NCI-H1048 (cell line): ENCODE measurements at regions not wholly inside any gene's neighbourhood (a gene's known extent, or its start where the extent isn't known, plus 50 kb on each side); places are given as distances from the start of the nearest gene placed in this dataset.

Experiments
- DNase-seq: peaks from one replicate; lab custom pipeline; 2025; lab: John Stamatoyannopoulos, UW

GRCh38 chr3:86731501-86731901 lies 259.4 kb downstream of the VGLL3 start:
- no peak for DNase-seq

GRCh38 chr3:86723433-86723832 lies 267.5 kb downstream of the VGLL3 start:
- DNase-seq: no peak

DNA sequence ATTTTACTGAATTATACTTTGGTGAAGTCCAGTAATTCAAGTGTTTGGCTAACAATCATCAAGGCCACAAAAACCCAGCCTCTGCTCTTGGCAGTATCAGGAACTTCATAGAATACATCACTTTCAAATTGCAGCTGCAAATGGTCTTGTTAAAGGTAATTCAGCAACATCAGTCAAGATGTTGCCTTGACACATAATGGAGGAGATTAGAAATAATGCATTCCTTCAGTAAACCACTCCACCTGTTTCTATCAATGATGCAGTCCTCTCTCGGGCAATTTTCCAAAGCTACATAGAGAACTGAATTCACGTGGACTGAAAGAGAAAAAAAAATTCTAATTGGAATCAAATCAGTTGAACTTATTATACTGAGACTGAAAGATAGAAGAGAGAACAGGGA lies 279.3 kb downstream of the VGLL3 start:
- DNase-seq: no peak

DNA sequence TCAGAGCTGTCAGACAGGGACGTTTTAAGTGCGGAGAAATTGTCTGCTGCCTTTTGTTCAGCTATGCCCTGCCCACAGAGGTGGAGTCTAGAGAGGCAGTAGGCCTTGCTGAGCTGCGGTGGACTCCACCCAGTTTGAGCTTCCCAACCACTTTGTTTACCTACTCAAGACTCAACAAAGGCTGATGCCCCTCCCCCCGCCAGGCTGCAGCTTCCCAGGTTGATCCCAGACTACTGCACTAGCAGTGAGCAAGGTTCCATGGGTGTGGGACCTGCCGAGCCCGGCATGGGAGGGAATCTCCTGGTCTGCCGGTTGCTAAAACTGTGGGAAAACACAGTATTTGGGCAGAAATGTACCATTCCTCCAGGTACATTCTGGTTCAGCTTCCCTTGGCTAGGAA lies 282.1 kb downstream of the VGLL3 start:
- no peak for DNase-seq

GRCh38 chr3:86702381-86702958 lies 288.5 kb downstream of the VGLL3 start:
- no peak for DNase-seq

GRCh38 chr3:86695752-86696151 lies 295.2 kb downstream of the VGLL3 start:
- no peak for DNase-seq

DNA sequence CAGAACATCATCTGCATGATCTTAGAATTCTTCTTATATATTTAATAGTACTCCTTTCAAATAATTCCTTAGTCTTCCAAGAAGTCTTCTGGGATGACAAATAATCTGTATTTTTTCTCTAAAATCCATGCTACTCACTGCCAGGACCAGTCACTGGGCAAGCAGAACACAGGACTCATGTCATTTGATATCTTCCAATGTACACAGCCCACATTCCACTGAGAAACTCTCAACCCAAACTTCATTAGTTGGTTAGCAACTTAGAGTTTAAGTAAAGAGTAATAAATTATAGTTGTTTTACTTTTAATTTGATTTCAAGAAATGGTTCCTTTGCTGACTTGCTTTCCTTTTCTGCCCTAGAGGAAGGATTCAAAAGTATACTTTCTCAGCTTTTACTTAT lies 317.0 kb downstream of the VGLL3 start:
- no peak for DNase-seq

- no peak for DNase-seq
These were observed 329.1 kb downstream of the VGLL3 start for GRCh38 chr3:86661817-86662216.

- no peak for DNase-seq
These were observed 332.1 kb downstream of the VGLL3 start for GRCh38 chr3:86658876-86659275.

GRCh38 chr3:86654806-86655460 lies 336.0 kb downstream of the VGLL3 start:
- no peak for DNase-seq

GRCh38 chr3:86653661-86654205 lies 337.2 kb downstream of the VGLL3 start:
- no peak for DNase-seq

- no peak for DNase-seq
These were observed 342.9 kb downstream of the VGLL3 start for GRCh38 chr3:86648087-86648486.

- no peak for DNase-seq
These were observed 345.2 kb downstream of the VGLL3 start for GRCh38 chr3:86645756-86646155.

DNA sequence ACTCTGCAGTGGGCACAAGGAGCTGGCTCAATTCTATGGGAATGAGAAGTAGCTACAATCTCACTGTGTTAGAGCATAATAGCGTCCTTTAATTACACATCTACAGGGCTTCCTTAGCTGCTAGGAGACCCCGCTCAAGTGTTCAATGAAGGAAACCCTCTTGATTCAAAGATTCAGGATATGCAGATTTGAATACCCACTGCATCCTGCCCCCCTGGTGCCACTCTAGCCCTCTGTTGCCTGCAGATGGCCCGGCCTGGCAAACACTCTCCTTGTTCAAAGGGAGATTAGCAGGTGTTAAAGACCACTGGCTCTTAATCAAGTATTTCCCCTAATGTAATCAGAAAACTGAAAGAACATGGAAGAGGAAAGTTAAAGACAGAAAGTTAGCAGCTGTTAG lies 356.6 kb downstream of the VGLL3 start:
- no peak for DNase-seq

- no peak for DNase-seq
These were observed 361.4 kb downstream of the VGLL3 start for GRCh38 chr3:86629511-86629910.

DNA sequence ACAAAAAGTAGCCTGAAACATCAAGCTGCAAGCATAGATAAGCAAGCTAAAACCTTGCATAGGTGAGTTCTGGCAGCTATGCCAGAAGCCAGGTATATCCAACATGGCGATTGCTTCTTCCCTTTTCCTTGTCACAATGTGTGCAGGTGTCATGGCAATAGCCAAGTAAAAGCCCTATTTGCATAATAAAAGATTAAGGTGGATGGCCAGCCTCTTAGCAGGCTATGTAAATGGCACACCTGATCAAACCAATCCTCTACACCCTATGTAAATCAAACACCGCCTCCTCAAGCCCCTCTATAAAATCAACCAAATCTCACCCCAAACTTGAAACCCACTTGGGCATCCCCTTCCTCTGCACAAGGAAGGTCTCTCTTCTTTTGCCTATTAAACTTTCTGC lies 366.8 kb downstream of the VGLL3 start:
- no peak for DNase-seq

- DNase-seq: no peak
These were observed 372.2 kb downstream of the VGLL3 start for GRCh38 chr3:86618706-86619105.

DNA sequence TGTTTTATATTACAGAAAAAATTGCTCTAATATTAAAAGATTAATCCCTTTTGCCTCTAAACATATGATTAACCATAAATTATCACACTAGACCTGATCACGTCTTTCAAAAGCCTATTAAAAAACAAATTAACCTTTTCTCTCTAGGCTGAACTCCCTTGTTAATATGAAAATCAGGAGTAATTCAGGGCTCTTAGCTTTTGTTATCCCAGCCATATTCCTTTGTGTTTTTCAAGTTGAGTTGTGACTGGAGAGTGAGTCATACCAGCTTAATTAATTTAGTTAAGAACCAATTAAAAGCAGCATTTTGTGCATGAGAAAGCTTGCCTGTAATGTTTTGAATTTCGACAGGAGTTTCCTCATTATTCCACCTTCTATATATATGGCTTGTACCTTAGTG lies 385.8 kb downstream of the VGLL3 start:
- DNase-seq: no peak

- no peak for DNase-seq
These were observed 395.3 kb downstream of the VGLL3 start for GRCh38 chr3:86595696-86596095.

GRCh38 chr3:86594838-86595237 lies 396.1 kb downstream of the VGLL3 start:
- no peak for DNase-seq

GRCh38 chr3:86578071-86578470 lies 412.9 kb downstream of the VGLL3 start:
- no peak for DNase-seq

- peak; percentile 4 for DNase-seq
These were observed 427.5 kb downstream of the VGLL3 start for GRCh38 chr3:86563400-86563970.

DNA sequence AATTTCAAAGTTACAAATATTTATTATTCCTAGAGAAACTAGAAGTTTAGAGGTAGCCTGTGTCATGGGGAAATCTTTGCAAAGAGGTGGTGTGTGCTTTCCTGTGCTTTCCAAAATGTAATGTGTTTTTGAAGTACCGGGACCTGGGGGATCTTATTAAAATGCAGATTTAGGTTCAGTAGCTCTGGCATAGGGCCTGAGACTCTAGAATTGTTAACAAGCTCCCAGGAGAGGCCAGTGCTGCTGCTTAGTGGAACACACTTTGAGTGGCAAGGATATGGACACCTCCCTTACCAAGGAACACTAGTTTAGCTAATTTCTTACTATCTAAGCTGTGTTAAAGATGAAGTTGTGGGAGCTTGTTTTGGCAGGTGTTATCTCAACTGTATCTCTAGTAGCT lies 428.9 kb downstream of the VGLL3 start:
- DNase-seq: no peak

GRCh38 chr3:86561215-86561614 lies 429.7 kb downstream of the VGLL3 start:
- DNase-seq: no peak
